GM13977 (cell line): ENCODE measurements at regions not wholly inside any gene's neighbourhood (a gene's known extent, or its start where the extent isn't known, plus 50 kb on each side); places are given as distances from the start of the nearest gene placed in this dataset.
"Not testable (repeated sequence)": the region's sequence is repeated elsewhere in the genome, so short reads cannot be mapped to it uniquely, and the experiment has no call there.

Source experiments
- DNase-seq: peaks from one replicate; pipeline ENCODE4 v3.0.0; 2012; ENCODE audit warnings: low spot score
- CTCF ChIP-seq: IDR thresholded peaks from 2 replicates; pipeline ENCODE4 v1.5.1; 2012; ENCODE audit warnings: mild to moderate bottlenecking, control low read depth; ENCODE audit not compliant: insufficient read depth; ENCODE audit errors: extremely low read depth, missing control alignments
- in situ Hi-C: fragments of 300-500 bp; cut with MboI; formaldehyde crosslinking; loops from one replicate; pipeline ENCODE4 v1.12.0; 2022; ENCODE audit warnings: low sequenced_read_pairs, low pct_unique_long_range_greater_than_20kb, mixed read lengths, inconsistent platforms; ENCODE audit not compliant: unreplicated experiment

GRCh38 chr5:89324990-89325389 is 442.0 kb upstream of the MEF2C start:
- no peak for DNase-seq
- in situ Hi-C loops, result no loop called here
- no peak for TF ChIP-seq CTCF

GRCh38 chr5:89320421-89321277 is 437.7 kb upstream of the MEF2C start:
- no peak for TF ChIP-seq CTCF
- in situ Hi-C loops, result no loop called here

GRCh38 chr5:89317838-89318237 is 434.9 kb upstream of the MEF2C start:
- DNase-seq, in situ Hi-C loops: not testable (repeated sequence)

More at GRCh38 chr5:89320421-89321277, 437.7 kb upstream of the MEF2C start:
- DNase-seq, result peak; percentile 4

- no peak for DNase-seq
- TF ChIP-seq CTCF, result no peak
- in situ Hi-C loops, result no loop called here
These were observed 432.5 kb upstream of the MEF2C start for GRCh38 chr5:89315286-89316100.

- in situ Hi-C loops, result no loop called here
- no peak for TF ChIP-seq CTCF
- peak; percentile 54 for DNase-seq
These were observed 431.0 kb upstream of the MEF2C start for GRCh38 chr5:89313804-89314588.

GRCh38 chr5:89313044-89313443 is 430.1 kb upstream of the MEF2C start:
- no peak for DNase-seq
- in situ Hi-C loops, result no loop called here
- TF ChIP-seq CTCF, result no peak
